GM12873 (cell line): ENCODE measurements at regions not wholly inside any gene's neighbourhood (a gene's known extent, or its start where the extent isn't known, plus 50 kb on each side); places are given as distances from the start of the nearest gene placed in this dataset.

Experiments
- CTCF ChIP-seq: IDR thresholded peaks from 2 replicates; pipeline ENCODE4 v1.5.1; 2012; ENCODE audit warnings: low read depth, mild to moderate bottlenecking, moderate library complexity, low read length, control low read depth; ENCODE audit not compliant: insufficient read depth; ENCODE audit errors: missing control alignments

- TF ChIP-seq CTCF, result no peak
Measured at GRCh38 chr14:42856106-42856505, 1249.4 kb downstream of the LRFN5 start.

- no peak for TF ChIP-seq CTCF
Measured at GRCh38 chr14:42855085-42855484, 1248.4 kb downstream of the LRFN5 start.

GRCh38 chr14:42854061-42854460 lies 1247.4 kb downstream of the LRFN5 start:
- TF ChIP-seq CTCF, result no peak

- no peak for TF ChIP-seq CTCF
Measured at GRCh38 chr14:42848652-42849051, 1242.0 kb downstream of the LRFN5 start.

- TF ChIP-seq CTCF, result no peak
Measured at GRCh38 chr14:42814817-42815216, 1208.1 kb downstream of the LRFN5 start.

GRCh38 chr14:42806909-42807315 lies 1200.2 kb downstream of the LRFN5 start:
- no peak for TF ChIP-seq CTCF

GRCh38 chr14:42804141-42804540 lies 1197.5 kb downstream of the LRFN5 start:
- TF ChIP-seq CTCF, result no peak
